DOHH2 (cell line): ENCODE measurements at regions not wholly inside any gene's neighbourhood (a gene's known extent, or its start where the extent isn't known, plus 50 kb on each side); places are given as distances from the start of the nearest gene placed in this dataset.

ENCODE experiments used
- CTCF ChIP-seq: fragments of 200-600 bp; sonication (generic); IDR thresholded peaks from one replicate; pipeline ENCODE4 v1.5.1; 2014; ENCODE audit warnings: antibody characterized with exemption, mild to moderate bottlenecking, low read depth, low read length; ENCODE audit not compliant: poor library complexity, severe bottlenecking
- EZH2phosphoT487 ChIP-seq: fragments of 200-600 bp; sonication (generic); IDR thresholded peaks from 2 replicates; pipeline ENCODE4 v1.6.1; 2017; ENCODE audit warnings: borderline replicate concordance, mild to moderate bottlenecking, antibody characterized with exemption, low read length, moderate library complexity, mixed read lengths

GRCh38 chr18:2471523-2471922 is 99.8 kb downstream of the METTL4 start:
- peak; percentile 53 for TF ChIP-seq CTCF
- no peak for TF ChIP-seq EZH2phosphoT487
